ENCODE measurements at regions not wholly inside any gene's neighbourhood (a gene's known extent, or its start where the extent isn't known, plus 50 kb on each side); places are given as distances from the start of the nearest gene placed in this dataset.

GRCh38 chr14:84129007-84129406, 1400.9 kb upstream of the FLRT2 start:
- no peak for DNase-seq (ENCODE audit: low read depth in 4 of 4, low spot score in 3 of 4)

- DNase-seq (ENCODE audit: low read depth in 4 of 4, low spot score in 3 of 4): no peak
Observed at GRCh38 chr14:84129941-84130340, 1400.0 kb upstream of the FLRT2 start.

- no peak for DNase-seq (ENCODE audit: low read depth in 4 of 4, low spot score in 3 of 4)
Observed at GRCh38 chr14:84131924-84132323, 1398.0 kb upstream of the FLRT2 start.

DNA sequence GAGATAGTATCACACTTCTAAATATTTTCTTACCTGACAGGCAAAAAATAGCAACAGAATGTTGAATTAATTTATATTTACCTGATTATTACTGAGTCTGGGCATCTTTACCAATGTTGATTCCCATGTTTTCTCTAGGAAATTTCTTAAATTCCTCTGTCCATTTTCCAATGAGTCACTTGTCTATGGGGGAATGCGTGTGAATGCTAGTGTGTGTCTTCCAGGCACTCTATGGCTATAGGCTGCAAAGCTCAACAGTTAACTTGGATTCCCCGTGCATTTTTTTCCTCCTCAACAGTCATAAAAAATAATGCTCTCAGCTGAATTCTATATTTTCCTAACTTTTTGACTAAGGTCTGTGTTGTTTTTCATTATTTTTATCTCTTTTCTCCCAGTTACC, 1385.8 kb upstream of the FLRT2 start:
- no peak for DNase-seq (ENCODE audit: low read depth in 4 of 4, low spot score in 3 of 4)

GRCh38 chr14:84152452-84152851, 1377.5 kb upstream of the FLRT2 start:
- no peak for DNase-seq (ENCODE audit: low read depth in 4 of 4, low spot score in 3 of 4)

DNA sequence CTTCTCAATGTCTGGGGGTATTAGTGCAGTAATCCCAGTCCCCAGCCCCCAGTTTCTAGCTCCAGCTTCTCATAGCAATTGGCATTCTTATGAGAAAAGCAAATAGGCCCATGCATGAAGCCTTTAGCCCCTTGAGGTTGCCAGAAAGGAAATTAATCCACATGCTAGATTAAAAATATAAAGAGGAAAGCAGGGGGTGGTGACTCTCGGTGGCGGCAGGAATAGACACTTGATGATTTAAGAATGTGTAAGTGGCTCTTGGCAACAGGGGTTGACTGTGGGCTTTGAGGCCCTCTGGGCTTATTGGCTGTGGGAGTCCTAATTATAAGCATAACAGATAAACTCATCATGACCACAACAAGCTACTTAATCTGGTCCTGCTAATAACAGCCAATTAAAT, 1367.3 kb upstream of the FLRT2 start:
- DNase-seq (ENCODE audit: low read depth in 4 of 4, low spot score in 3 of 4): no peak

DNA sequence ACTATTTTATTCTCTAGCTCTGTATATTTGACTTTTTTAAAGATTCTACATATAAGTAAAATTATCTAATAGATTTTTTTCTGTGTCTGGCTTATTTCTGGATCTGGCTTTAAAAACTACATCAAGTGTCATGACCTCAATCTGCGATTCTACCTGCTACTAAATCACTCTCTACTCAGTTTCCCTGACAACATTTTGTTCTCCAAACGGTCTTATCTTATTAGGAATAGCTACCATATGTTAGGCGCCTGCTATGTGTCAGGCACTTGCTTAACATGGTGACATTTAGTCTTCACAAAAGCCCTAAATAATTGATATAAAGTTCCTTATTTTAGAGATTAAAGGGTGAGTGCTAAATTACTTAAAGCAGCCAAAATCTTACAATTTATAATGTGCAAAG, 1362.9 kb upstream of the FLRT2 start:
- no peak for DNase-seq (ENCODE audit: low read depth in 4 of 4, low spot score in 3 of 4)

GRCh38 chr14:84180336-84180735, 1349.6 kb upstream of the FLRT2 start:
- DNase-seq (ENCODE audit: low read depth in 4 of 4, low spot score in 3 of 4): no peak

DNA sequence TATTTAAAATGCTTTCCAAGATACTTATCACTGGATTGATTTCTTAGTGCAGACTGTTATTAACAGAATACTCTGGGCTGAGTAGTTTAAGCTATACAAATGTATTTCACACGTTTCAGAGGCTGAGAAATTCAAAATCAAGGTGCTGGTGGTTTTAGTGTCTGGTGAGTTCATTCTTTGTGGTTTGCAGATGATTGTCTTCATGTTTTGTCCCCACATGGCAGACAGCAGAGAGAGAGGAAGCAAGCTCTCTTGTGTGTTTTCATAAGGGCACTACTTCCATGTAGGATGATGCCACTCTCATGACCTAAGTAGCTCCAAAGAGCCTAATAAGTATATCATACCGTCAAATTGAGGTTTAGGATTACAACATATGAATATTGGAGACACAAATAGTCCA, 1348.9 kb upstream of the FLRT2 start:
- DNase-seq (ENCODE audit: low read depth in 4 of 4, low spot score in 3 of 4): no peak

DNA sequence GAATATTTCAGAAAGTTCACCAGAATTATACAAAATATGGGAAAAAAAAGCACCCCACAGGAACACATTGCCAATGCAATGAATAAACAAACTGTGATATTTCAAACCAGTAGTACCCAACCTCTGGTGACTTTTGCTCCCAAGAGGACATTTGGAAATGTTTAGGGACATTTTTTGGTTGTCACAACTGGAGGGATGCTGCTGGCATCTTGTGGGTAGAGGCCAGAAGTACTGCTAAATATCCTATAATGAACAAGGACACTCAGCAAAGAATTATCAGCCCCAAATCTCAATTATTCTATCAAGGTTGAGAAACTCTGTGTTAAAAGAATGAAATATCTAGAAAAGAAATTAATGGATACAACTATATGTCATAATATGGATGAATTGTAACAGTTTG, 1334.4 kb upstream of the FLRT2 start:
- no peak for DNase-seq (ENCODE audit: low read depth in 4 of 4, low spot score in 3 of 4)

DNA sequence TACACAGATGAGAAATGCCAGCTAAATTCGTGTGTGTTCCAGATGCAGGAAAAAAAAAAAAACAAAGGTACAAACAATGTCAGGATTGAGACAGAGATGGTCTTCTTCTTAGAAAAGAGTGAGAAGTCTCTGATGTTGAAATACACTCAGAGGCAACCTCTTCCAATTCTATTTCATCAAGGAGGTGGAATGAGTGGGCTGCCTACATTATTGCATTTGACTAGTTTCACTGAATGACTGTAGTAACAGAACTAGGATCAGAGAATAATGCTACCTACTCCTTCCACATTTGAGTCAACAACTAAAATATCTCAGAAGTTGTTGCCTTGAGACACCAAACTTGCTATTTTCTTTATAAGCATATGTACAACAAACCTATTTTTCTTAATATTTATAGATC, 1332.2 kb upstream of the FLRT2 start:
- no peak for DNase-seq (ENCODE audit: low read depth in 4 of 4, low spot score in 3 of 4)

DNA sequence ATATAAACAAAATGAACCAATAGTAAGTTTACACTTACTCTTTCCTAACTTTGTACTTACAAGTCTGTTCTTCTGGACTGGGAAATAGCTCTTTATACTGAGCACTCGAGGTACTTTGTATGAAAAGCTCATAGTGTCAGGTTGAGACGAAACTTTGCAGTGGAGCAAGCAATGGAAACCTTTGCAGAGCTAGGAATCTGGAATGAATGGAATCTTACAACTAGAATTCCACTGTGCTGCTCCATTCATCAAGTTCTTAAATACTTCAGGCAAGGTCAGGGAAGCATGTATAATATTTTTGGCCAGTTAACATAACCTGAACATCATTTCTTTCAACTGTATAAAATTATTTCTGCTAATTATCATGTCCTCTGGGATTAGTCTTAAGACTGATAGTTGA, 1327.5 kb upstream of the FLRT2 start:
- no peak for DNase-seq (ENCODE audit: low read depth in 4 of 4, low spot score in 3 of 4)

- no peak for DNase-seq (ENCODE audit: low read depth in 4 of 4, low spot score in 3 of 4)
Observed at GRCh38 chr14:84203896-84204295, 1326.0 kb upstream of the FLRT2 start.

- no peak for DNase-seq (ENCODE audit: low read depth in 4 of 4, low spot score in 3 of 4)
Observed at GRCh38 chr14:84208451-84208850, 1321.5 kb upstream of the FLRT2 start.

GRCh38 chr14:84209031-84209430, 1320.9 kb upstream of the FLRT2 start:
- DNase-seq (ENCODE audit: low read depth in 4 of 4, low spot score in 3 of 4): no peak

- DNase-seq (ENCODE audit: low read depth in 4 of 4, low spot score in 3 of 4): no peak
Observed at GRCh38 chr14:84217066-84217465, 1312.9 kb upstream of the FLRT2 start.

GRCh38 chr14:84225268-84225667, 1304.7 kb upstream of the FLRT2 start:
- no peak for DNase-seq (ENCODE audit: low read depth in 4 of 4, low spot score in 3 of 4)

DNA sequence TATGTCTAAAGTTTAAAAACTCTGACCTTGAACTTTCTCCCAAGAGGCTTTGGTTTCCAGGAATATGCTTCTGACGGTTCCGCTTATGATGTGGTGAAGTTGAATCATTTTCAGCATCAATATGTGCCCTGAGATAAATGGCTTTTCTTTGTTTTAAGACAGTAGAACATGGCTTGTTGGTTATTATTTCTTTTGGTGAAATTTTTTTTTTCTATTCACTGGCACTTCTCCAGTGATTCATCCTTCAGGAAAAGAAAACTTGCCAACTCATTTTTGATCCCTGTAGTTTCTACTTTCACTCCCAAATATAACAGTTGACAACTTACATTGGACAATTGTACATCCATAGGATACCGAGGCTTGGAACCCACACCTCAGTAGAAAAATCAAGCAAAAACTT, 1301.2 kb upstream of the FLRT2 start:
- no peak for DNase-seq (ENCODE audit: low read depth in 4 of 4, low spot score in 3 of 4)

GRCh38 chr14:84234281-84234680, 1295.7 kb upstream of the FLRT2 start:
- no peak for DNase-seq (ENCODE audit: low read depth in 4 of 4, low spot score in 3 of 4)

GRCh38 chr14:84236290-84236689, 1293.7 kb upstream of the FLRT2 start:
- no peak for DNase-seq (ENCODE audit: low read depth in 4 of 4, low spot score in 3 of 4)

- no peak for DNase-seq (ENCODE audit: low read depth in 4 of 4, low spot score in 3 of 4)
Observed at GRCh38 chr14:84237881-84238280, 1292.1 kb upstream of the FLRT2 start.

DNA sequence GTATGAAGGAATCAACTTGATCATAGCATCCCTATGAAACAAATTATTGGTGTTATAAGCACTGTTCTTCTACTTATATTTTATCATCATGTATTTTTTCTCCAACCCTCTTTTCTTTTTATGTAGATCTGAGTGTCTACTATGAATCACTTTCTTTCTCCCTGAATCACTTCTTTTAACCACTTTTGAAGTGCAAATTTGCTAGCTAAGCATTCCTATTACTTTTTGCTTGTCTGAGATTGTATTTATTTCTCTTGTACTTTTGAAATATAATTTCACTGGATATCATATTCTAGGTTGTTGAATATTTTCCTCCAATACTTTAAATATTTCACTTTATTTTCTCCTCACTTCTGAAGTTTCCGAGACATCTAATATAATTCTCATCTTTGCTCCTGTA, 1282.3 kb upstream of the FLRT2 start:
- DNase-seq (ENCODE audit: low read depth in 4 of 4, low spot score in 3 of 4): no peak

DNA sequence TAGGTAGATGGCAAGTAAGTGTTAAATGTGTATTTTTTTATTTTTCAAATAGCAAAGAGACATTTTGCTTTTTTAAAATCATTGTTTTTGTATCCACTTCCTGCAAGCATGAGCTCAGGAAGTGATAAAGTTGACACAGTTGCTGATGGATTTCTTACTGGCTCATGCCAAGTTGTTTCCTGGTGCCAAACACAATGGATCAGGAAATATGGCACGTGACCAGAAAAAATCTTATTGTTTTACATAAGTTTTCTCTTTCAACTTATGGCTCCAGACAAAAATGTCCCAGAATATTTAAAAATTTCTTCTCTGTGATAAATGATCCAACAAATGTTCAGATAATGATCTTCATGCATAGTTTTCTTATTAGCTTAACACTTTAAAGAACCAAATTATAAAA, 1279.1 kb upstream of the FLRT2 start:
- DNase-seq (ENCODE audit: low read depth in 4 of 4, low spot score in 3 of 4): no peak
